IMR-90 (cell line): ENCODE measurements at regions not wholly inside any gene's neighbourhood (a gene's known extent, or its start where the extent isn't known, plus 50 kb on each side); places are given as distances from the start of the nearest gene placed in this dataset.
A peak's percentile ranks its signal among the peaks of the same experiment; 100 is the strongest.

Experiments
- ATAC-seq: fragments of 200-7000 bp; cut with Tn5 transposase; 2 replicates; pipeline ENCODE4 v1.9.1; 2020; ENCODE audit warnings: low read depth, mild to moderate bottlenecking, moderate library complexity
- BruUV-seq: library from RNA; stranded (reverse); fragments of 400-500 nt; replicated peaks from 2 replicates; lab custom pipeline; 2021; lab: Mats Ljungman, UMichigan
- CTCF ChIA-PET: fragments of 300-600 bp; formaldehyde crosslinking; extraction: SDS; loops from one replicate; lab custom pipeline; 2021; ENCODE audit warnings: antibody characterized with exemption; lab: Yijun Ruan, JAX
- POLR2A ChIA-PET: fragments of 300-600 bp; sonication (Branson Sonifier 250); formaldehyde crosslinking; loops from one replicate; lab custom pipeline; 2022; ENCODE audit warnings: antibody characterized with exemption; ENCODE audit not compliant: unreplicated experiment; lab: Charles Lee
- DNase-seq: peaks from one replicate; pipeline ENCODE4 v3.0.0; 2013
- H2AFZ ChIP-seq: replicated peaks from 2 replicates; pipeline ENCODE3; 2013; ENCODE audit warnings: low read length, mild to moderate bottlenecking; ENCODE audit not compliant: poor library complexity
- H2AK5ac ChIP-seq: 2 replicates; pipeline ENCODE4 v1.6.1; 2013; ENCODE audit warnings: low read depth, low read length, inconsistent platforms
- H2AK9ac ChIP-seq: replicated peaks from 2 replicates; pipeline ENCODE3; 2013; ENCODE audit warnings: mild to moderate bottlenecking, low read depth, low read length, moderate library complexity; ENCODE audit not compliant: poor library complexity
- H2BK120ac ChIP-seq: 2 replicates; pipeline ENCODE4 v1.6.1; 2013; ENCODE audit warnings: low read depth, low read length, inconsistent platforms
- H2BK15ac ChIP-seq: 3 replicates; pipeline ENCODE4 v1.6.1; 2013; ENCODE audit warnings: low read depth, low read length, inconsistent platforms
- H2BK20ac ChIP-seq: 2 replicates; pipeline ENCODE4 v1.6.1; 2013; ENCODE audit warnings: low read depth, mild to moderate bottlenecking, inconsistent platforms, low read length, moderate library complexity
- H2BK5ac ChIP-seq: 2 replicates; pipeline ENCODE4 v1.6.1; 2013; ENCODE audit warnings: mild to moderate bottlenecking, low read depth, low read length, inconsistent platforms; ENCODE audit not compliant: poor library complexity, severe bottlenecking
- H3K14ac ChIP-seq: replicated peaks from 2 replicates; pipeline ENCODE4 v1.6.1; 2013; ENCODE audit warnings: low read depth, low read length, inconsistent platforms
- H3K18ac ChIP-seq: 2 replicates; pipeline ENCODE4 v1.6.1; 2013; ENCODE audit warnings: low read depth, low read length, control low read depth
- H3K23ac ChIP-seq: 2 replicates; pipeline ENCODE4 v1.6.1; 2013; ENCODE audit warnings: low read depth, low read length, inconsistent platforms
- H3K27ac ChIP-seq: 2 replicates; pipeline ENCODE4 v1.5.1; 2013; ENCODE audit warnings: mild to moderate bottlenecking, control low read depth, low read length; ENCODE audit not compliant: insufficient read depth
- H3K27me3 ChIP-seq: 2 replicates; pipeline ENCODE4 v1.6.1; 2013; ENCODE audit warnings: low read length; ENCODE audit not compliant: control insufficient read depth, insufficient read depth
- H3K36me3 ChIP-seq: 2 replicates; pipeline ENCODE4 v1.6.1; 2013; ENCODE audit warnings: low read length, mixed read lengths; ENCODE audit not compliant: control insufficient read depth, insufficient read depth
- H3K4ac ChIP-seq: 2 replicates; pipeline ENCODE4 v1.6.1; 2013; ENCODE audit warnings: low read depth, low read length, inconsistent platforms
- H3K4me1 ChIP-seq: 2 replicates; pipeline ENCODE4 v1.6.1; 2013; ENCODE audit warnings: low read length, mixed read lengths; ENCODE audit not compliant: control insufficient read depth, insufficient read depth
- H3K4me2 ChIP-seq: 2 replicates; pipeline ENCODE4 v1.6.1; 2013; ENCODE audit warnings: low read depth, mild to moderate bottlenecking, control low read depth, low read length, moderate library complexity
- H3K4me3 ChIP-seq: 2 replicates; pipeline ENCODE4 v1.5.1; 2013; ENCODE audit warnings: low read depth, mild to moderate bottlenecking, control low read depth, low read length, moderate library complexity; ENCODE audit not compliant: insufficient read depth
- H3K56ac ChIP-seq: 2 replicates; pipeline ENCODE4 v1.6.1; 2013; ENCODE audit warnings: low read length, inconsistent platforms; ENCODE audit not compliant: insufficient read depth; ENCODE audit errors: extremely low read depth
- H3K79me1 ChIP-seq, 2 experiments: 2 replicates each; pipeline ENCODE4 v1.6.1; 2013; ENCODE audit warnings: low read length in 2 of 2, inconsistent platforms in 1 of 2, low read depth in 1 of 2
- H3K9ac ChIP-seq: 2 replicates; pipeline ENCODE4 v1.6.1; 2013; ENCODE audit warnings: low read depth, low read length, control low read depth
- H3K9me1 ChIP-seq: 2 replicates; pipeline ENCODE4 v1.6.1; 2013; ENCODE audit warnings: low read length, inconsistent platforms; ENCODE audit not compliant: insufficient read depth
- H3K9me3 ChIP-seq: 2 replicates; pipeline ENCODE4 v1.6.1; 2013; ENCODE audit warnings: low read length; ENCODE audit not compliant: control insufficient read depth, insufficient read depth
- H4K20me1 ChIP-seq: 2 replicates; pipeline ENCODE4 v1.6.1; 2013; ENCODE audit warnings: low read length, inconsistent platforms; ENCODE audit not compliant: insufficient read depth
- H4K5ac ChIP-seq: 2 replicates; pipeline ENCODE4 v1.6.1; 2013; ENCODE audit warnings: mild to moderate bottlenecking, low read depth, low read length, control low read depth
- H4K8ac ChIP-seq, 2 experiments: 2 replicates each; pipeline ENCODE4 v1.6.1; 2013; ENCODE audit warnings: low read depth in 2 of 2, low read length in 2 of 2, control low read depth in 1 of 2, inconsistent platforms in 1 of 2
- H4K91ac ChIP-seq: 2 replicates; pipeline ENCODE4 v1.6.1; 2013; ENCODE audit warnings: low read depth, low read length, inconsistent platforms; ENCODE audit not compliant: insufficient read depth
- RCOR1 ChIP-seq: IDR thresholded peaks from 2 replicates; pipeline ENCODE4 v1.6.1; 2012; ENCODE audit warnings: mild to moderate bottlenecking, low read length, improper control_type of control experiment; ENCODE audit not compliant: insufficient replicate concordance
- WGBS, 2 experiments: methylation state at CpG; one replicate each; pipeline versions ENCODE4 v1.1.5 to v1.1.7; 2013; ENCODE audit warnings: missing lambda C conversion rate in 2 of 2; ENCODE audit not compliant: insufficient read length in 1 of 2; ENCODE audit errors: extremely low coverage in 2 of 2; 5-methylcytosine and 5-hydroxymethylcytosine counted together
- dilution Hi-C: fragments of 300-500 bp; cut with HindIII; formaldehyde crosslinking; loops from one replicate; pipeline ENCODE4 v1.14.3; 2018; ENCODE audit warnings: low sequenced_read_pairs; ENCODE audit not compliant: unreplicated experiment
- in situ Hi-C: fragments of 300-500 bp; cut with MboI; formaldehyde crosslinking; loops from 3 replicates; pipeline ENCODE4 v1.14.3; 2019; ENCODE audit warnings: low sequenced_read_pairs, inconsistent platforms, mixed read lengths
- intact Hi-C: fragments of 100-400 bp; cut with micrococcal nuclease; formaldehyde crosslinking; loops from 2 replicates; pipeline ENCODE4 v1.10.0; 2022

GRCh38 chr17:77815127-77815905, 143.2 kb upstream of the TNRC6C start:
- Histone ChIP-seq H2BK15ac (no peak overlapping the region), H3K36me3 (no peaks in the 10 kb centered on the region), H2AFZ (no peak overlapping the region), H2AK5ac (no peak overlapping the region), H2BK5ac (no peak overlapping the region), H4K91ac (no peak overlapping the region), H3K27ac (no peak overlapping the region), H4K5ac (no peak overlapping the region), H3K23ac (no peak overlapping the region), H3K4ac (no peak overlapping the region), H3K4me3 (no peak overlapping the region), H3K14ac (no peak overlapping the region), H3K27me3 (peaks cover 12% of the 10 kb centered on the region), H3K9me1 (no peaks in the 10 kb centered on the region), H3K18ac (no peak overlapping the region), H3K79me1 (no peaks in the 10 kb centered on the region), H4K20me1 (no peaks in the 10 kb centered on the region), H4K8ac (no peak overlapping the region), H2BK20ac (no peak overlapping the region), H3K56ac (no peak overlapping the region), H3K4me1 (peaks cover 2% of the 10 kb centered on the region; the same call in 1 of the 2 replicates), H3K9ac (no peak overlapping the region), H2BK120ac (no peak overlapping the region), H3K4me2 (no peak overlapping the region), H2AK9ac (peak overlapping the region; percentile 39), H3K9me3 (no peaks in the 10 kb centered on the region)
- BruUV-seq, result no TSS peak
- TF ChIP-seq RCOR1, result no peak
- dilution Hi-C loops, result no loop called here
- intact Hi-C loops, result no loop called here
- ATAC-seq (no peak), DNase-seq (no peak)
- ChIA-PET CTCF (interaction anchor here (0.7 kb wide), 1 partner anchor 10 kb away, joined by 3 read pairs; no protein-coding TSS in a partner anchor), POLR2A (no interaction called here)
- 80% methylated on average over 3 of the region's 13 CpGs; no CpG with 5 or more reads in 1 of the 2 experiments for WGBS, 2 experiments
- in situ Hi-C loops, result no loop called here
